ENCODE measurements at regions not wholly inside any gene's neighbourhood (a gene's known extent, or its start where the extent isn't known, plus 50 kb on each side); places are given as distances from the start of the nearest gene placed in this dataset.

DNA sequence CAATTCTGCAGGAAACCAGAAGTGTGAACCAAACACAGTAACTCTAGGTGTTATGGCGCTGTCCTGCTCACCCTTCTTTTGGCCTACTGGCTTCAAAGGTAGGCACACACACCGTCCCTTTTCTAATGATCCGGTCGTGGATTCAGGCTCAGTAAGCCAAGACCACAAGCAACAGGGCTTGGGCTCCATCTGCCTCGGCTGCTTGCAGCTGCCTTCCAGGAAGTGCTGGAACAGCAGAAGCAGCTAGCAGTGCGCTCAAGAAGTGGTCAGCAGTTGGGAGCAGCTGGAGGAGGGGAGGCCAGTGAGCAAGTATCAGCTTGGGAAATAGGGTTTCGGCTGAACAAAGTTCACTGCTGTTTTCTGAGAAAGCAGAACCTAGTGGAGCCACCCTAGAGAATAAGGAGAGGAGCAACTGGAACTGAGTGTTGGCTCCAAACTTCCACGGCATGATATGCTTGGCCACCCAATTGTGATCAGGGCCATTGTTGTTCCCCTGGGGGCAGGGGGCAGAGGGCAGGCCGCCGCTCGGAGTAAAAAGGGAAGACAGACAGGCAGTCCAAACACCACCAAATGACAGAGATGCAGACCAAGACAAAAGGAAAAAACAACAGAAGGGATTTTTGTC, 173.4 kb downstream of the TOMM20 start (continued):
- TF ChIP-seq ZNF292 (CRISPR knock-in tag; IDR thresholded peaks at IDR 0.05; ENCODE audit: borderline replicate concordance, low read depth), result peak; percentile 69; the same call in 1 of the 2 replicates
- no peak for TF ChIP-seq ZNF639 (CRISPR knock-in tag; conservative IDR thresholded peaks at IDR 0.05)
- TF ChIP-seq SOX5 (CRISPR knock-in tag; IDR thresholded peaks at IDR 0.05; ENCODE audit: borderline replicate concordance), result peak; percentile 56; the same call in 1 of the 2 replicates
- TF ChIP-seq RXRA (CRISPR knock-in tag; IDR thresholded peaks at IDR 0.05), result peak; percentile 71; the same call in 1 of the 2 replicates
- peak; percentile 71; the same call in 1 of the 2 replicates for TF ChIP-seq SSRP1 (CRISPR knock-in tag; IDR thresholded peaks at IDR 0.05)
- TF ChIP-seq ZNF644 (CRISPR knock-in tag; IDR thresholded peaks at IDR 0.05; ENCODE audit: low read depth), result peak; percentile 66; the same call in 1 of the 2 replicates
- TF ChIP-seq, protein P1, sequence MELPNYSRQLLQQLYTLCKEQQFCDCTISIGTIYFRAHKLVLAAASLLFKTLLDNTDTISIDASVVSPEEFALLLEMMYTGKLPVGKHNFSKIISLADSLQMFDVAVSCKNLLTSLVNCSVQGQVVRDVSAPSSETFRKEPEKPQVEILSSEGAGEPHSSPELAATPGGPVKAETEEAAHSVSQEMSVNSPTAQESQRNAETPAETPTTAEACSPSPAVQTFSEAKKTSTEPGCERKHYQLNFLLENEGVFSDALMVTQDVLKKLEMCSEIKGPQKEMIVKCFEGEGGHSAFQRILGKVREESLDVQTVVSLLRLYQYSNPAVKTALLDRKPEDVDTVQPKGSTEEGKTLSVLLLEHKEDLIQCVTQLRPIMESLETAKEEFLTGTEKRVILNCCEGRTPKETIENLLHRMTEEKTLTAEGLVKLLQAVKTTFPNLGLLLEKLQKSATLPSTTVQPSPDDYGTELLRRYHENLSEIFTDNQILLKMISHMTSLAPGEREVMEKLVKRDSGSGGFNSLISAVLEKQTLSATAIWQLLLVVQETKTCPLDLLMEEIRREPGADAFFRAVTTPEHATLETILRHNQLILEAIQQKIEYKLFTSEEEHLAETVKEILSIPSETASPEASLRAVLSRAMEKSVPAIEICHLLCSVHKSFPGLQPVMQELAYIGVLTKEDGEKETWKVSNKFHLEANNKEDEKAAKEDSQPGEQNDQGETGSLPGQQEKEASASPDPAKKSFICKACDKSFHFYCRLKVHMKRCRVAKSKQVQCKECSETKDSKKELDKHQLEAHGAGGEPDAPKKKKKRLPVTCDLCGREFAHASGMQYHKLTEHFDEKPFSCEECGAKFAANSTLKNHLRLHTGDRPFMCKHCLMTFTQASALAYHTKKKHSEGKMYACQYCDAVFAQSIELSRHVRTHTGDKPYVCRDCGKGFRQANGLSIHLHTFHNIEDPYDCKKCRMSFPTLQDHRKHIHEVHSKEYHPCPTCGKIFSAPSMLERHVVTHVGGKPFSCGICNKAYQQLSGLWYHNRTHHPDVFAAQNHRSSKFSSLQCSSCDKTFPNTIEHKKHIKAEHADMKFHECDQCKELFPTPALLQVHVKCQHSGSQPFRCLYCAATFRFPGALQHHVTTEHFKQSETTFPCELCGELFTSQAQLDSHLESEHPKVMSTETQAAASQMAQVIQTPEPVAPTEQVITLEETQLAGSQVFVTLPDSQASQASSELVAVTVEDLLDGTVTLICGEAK (IDR thresholded peaks at IDR 0.05), result no peak
- TF ChIP-seq, protein P1 (CRISPR knock-in tag; IDR thresholded peaks at IDR 0.05), result 0 out of 2 replicates have a peak, but pooled peaks have one; percentile 22
- TF ChIP-seq PAXIP1 (CRISPR knock-in tag; conservative IDR thresholded peaks at IDR 0.05), result peak; percentile 60
- TF ChIP-seq ZBTB10 (CRISPR knock-in tag; IDR thresholded peaks at IDR 0.05; ENCODE audit: borderline replicate concordance), result 0 out of 2 replicates have a peak, but pooled peaks have one; percentile 22
- TF ChIP-seq NR2F6 (IDR thresholded peaks at IDR 0.05), result no peak
- TF ChIP-seq NR2F6 (CRISPR knock-in tag; IDR thresholded peaks at IDR 0.05), result peak; percentile 30
- no peak for TF ChIP-seq ZNF782 (CRISPR knock-in tag; IDR thresholded peaks at IDR 0.05; ENCODE audit: borderline replicate concordance)
